GM21529 (cell line): ENCODE measurements at regions not wholly inside any gene's neighbourhood (a gene's known extent, or its start where the extent isn't known, plus 50 kb on each side); places are given as distances from the start of the nearest gene placed in this dataset.

ENCODE experiments used
- ATAC-seq: cut with Tn5 transposase; IDR thresholded peaks from one replicate; pipeline ENCODE4 v1.9.1; 2021; ENCODE audit not compliant: unreplicated experiment

GRCh38 chr2:16050908-16051489, 110.6 kb downstream of the MYCN start:
- no peak for ATAC-seq

GRCh38 chr2:16050261-16050907, 110.0 kb downstream of the MYCN start:
- ATAC-seq, result no peak

- no peak for ATAC-seq
Measured at GRCh38 chr2:16049406-16049805, 109.1 kb downstream of the MYCN start.

DNA sequence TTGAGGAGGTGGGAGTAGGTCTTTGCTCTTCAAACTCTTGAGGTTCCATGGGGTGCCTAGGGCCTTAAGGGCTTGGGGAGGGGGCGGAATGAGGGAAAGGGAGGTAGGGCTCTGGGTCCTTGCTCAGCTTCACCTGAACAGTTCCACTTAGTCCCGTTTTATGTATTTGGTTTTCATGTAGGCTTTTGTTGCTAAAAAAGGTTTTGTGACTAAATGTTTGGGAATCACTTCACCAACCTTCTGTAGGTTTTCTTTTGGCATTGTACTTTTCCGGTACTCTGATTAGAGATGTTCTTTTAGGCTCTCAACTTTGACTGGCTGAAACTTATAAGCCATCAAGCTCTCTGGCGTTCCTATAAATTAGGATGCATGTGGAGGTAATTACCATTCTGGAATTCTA, 108.1 kb downstream of the MYCN start:
- no peak for ATAC-seq

GRCh38 chr2:16047701-16048100, 107.4 kb downstream of the MYCN start:
- ATAC-seq, result no peak

GRCh38 chr2:16046649-16047048, 106.3 kb downstream of the MYCN start:
- no peak for ATAC-seq

- no peak for ATAC-seq
Measured at GRCh38 chr2:16045653-16046352, 105.5 kb downstream of the MYCN start.

- no peak for ATAC-seq
Measured at GRCh38 chr2:16044946-16045456, 104.7 kb downstream of the MYCN start.

DNA sequence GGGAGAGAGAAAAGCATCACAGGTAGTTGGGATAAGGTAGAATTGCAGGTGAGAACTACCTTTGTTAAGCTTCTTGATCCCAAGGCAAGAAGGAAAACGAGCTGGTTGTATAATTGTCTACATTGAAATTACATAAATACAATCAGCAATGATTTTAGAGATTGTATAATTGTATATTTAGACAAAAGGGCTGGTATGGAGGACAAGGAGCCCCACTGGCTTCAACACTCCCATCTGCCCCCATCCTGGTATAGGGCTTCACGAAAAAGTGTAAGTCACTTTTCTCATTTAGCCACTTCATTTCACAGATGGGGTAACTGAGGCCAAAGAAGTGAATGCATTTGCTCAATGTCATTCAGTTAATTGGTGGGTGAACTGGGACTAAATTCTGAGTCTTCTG, 103.3 kb downstream of the MYCN start:
- no peak for ATAC-seq

DNA sequence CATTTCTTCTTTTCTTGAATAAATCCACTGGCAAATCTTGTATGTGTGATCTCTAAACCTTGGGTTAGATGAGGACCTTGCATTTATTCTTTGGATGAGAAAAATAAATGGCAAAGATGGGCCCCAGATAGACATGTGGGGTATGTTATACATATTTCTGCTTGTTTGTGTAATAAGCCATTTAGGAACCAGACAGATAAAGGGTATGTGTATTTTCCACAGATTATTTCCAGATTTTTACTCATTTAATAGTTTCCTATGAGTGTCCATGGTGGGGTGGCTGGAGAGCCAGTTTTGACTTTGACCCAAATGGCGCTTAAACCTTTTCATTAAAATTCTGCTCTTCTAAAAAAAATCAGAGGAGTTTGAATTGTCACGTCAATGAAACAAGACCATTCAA, 102.8 kb downstream of the MYCN start:
- ATAC-seq, result no peak

GRCh38 chr2:16042201-16042700, 101.9 kb downstream of the MYCN start:
- no peak for ATAC-seq

DNA sequence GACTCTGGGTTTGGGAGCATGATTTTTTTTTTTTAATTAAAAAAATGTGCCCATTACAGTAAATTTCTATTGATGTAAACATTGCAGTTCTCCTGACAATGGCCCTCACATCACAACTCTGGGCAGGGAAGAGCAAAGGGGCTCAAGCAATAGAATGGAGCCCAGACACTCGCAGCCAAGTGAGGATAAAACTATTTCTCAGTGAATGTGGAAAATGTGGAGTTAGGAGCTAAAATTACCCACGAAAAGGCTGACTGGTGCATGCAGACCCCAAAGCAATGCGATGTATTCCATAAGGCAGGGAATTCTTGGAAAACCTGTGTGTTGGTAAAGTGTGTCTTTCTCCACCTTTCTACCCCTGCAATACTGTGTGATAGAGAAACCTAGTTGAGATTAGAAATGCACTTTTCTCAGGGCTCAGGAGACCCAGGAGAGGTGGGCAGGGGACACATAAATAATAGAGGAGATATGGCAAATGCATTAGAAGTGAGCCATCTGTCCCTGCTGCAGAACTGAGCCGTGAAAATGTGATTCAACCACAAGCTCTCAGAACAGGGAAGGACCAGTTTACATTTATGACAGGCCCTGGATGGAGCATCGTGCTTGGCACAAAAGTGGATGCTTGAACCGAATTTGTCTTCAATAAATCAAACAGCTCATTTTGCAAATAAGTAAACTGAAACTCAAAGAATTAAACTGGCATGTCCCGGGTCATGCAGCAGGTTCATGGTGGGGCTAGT, 100.1 kb downstream of the MYCN start:
- ATAC-seq, result no peak

- ATAC-seq, result no peak
Measured at GRCh38 chr2:16039823-16040222, 99.5 kb downstream of the MYCN start.

- ATAC-seq, result no peak
Measured at GRCh38 chr2:16039055-16039454, 98.7 kb downstream of the MYCN start.

DNA sequence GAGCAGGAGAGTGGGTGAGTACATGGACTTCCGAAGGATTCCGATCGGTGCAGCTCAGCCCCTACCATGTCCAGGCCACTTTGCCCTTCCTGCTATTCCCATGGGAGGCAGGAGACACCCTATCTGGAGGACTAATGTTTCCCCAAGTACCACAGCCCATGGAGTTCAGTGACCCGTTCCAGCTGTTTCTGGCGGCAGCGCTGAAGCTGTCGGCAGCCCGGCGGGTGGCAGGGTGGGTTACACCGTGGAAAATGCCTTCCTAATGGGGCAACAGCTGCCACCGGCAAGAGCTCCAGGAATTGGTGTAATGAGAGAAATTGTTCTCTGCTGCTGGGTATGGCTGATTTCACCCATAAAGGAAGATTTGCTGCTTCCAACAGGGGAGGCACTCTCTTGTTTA, 98.3 kb downstream of the MYCN start:
- ATAC-seq, result no peak

GRCh38 chr2:16037808-16038457, 97.6 kb downstream of the MYCN start:
- ATAC-seq, result no peak

GRCh38 chr2:16036951-16037350, 96.6 kb downstream of the MYCN start:
- no peak for ATAC-seq

DNA sequence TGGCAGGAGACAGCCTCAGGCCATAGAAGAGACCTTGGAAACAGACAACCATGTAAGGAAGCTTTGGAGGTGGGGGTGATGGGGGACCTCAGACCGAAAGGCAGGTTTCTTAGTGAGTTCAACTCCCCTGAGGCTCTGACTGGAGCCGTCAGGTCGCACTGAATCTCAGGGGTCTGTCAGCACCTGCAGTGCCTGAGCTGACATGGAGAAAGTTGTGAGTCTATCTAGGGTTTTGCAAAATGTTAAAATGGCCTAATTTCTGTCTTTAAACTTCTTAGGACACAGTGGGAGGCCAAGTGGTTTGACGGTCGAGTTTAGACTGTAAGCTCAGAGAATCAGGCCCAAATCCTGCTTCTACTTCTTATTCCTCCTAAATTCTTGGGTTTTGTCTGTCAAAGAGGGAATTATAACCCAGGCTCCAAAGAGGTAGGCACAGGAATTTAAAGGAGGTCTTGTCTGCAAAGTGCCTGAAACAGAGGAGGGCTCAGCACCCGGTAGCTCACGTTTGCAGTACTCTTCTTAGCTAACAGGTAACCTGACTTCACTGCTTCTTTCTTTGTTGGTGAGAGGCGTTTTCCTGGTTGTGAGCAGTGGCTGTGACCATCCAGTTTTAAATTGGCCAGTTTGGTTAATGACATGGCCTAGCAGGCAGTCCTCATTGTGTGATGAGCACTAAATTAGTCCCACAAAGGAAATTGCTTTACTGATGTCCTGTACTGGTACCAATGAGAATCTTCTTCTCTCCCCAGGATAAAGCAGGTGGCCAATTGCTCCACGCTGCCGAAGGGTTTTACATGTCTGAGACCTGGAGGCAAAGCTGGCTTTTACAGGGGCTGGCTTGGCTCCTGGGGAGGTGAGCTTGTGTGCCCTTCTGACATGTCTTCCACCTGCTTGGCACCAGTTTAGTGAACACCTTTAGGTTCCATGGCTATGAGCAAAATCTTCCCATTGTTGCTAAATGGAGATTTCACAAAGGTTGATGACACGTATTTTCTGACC, 95.7 kb downstream of the MYCN start:
- ATAC-seq, result no peak

DNA sequence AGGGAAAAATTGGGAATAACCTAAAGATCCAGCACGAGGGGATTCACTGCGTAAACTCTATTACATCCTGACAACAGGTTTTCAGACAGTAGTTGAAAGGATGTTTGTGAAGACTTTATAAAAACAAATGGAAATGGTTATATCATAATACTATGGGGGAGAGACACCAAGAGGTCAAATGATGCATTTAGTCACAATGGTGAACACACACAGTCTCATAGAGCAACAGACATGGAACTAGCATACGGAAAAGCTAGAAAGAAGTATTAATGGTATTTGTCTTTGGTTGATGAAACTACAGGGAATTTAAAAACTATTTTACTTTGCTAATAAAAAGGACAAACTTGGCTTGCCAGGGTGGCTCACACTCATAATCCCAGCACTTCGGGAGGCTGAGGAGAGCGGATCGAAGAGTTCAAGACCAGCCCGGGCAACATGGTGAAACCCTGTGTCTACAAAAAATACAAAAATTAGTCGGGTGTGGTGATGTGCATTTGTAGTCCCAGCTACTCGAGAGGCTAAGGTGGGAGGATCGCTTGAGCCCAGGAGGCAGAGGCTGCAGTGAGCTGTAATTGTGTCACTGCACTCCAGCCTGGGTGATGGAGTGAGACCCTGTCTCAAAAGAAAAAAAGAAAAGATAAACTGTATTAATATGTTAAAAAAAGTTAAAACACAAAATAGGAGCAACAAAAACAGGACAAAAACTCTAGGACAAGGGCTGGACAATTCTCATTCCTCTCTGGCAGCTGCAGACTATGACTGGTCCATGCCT, 94.8 kb downstream of the MYCN start:
- ATAC-seq, result no peak
